Muscle layer of colon (tissue), 2 donors: ENCODE measurements at regions not wholly inside any gene's neighbourhood (a gene's known extent, or its start where the extent isn't known, plus 50 kb on each side); places are given as distances from the start of the nearest gene placed in this dataset.
A peak's percentile ranks its signal among the peaks of the same experiment; 100 is the strongest.
"Not testable (repeated sequence)": the region's sequence is repeated elsewhere in the genome, so short reads cannot be mapped to it uniquely, and the experiment has no call there.

Experiments
- H3K27ac ChIP-seq: one replicate; pipeline ENCODE4 v1.7.0; 2013; ENCODE audit warnings: low read depth, mild to moderate bottlenecking, low read length, moderate library complexity
- H3K27me3 ChIP-seq, 2 donors: one replicate each; pipeline ENCODE4 v1.7.0; 2013; ENCODE audit warnings: low read length in 2 of 2, mild to moderate bottlenecking in 2 of 2; ENCODE audit not compliant: insufficient read depth in 2 of 2, control insufficient read depth in 1 of 2
- H3K36me3 ChIP-seq: one replicate; pipeline ENCODE4 v1.7.0; 2013; ENCODE audit warnings: mild to moderate bottlenecking, low read length; ENCODE audit not compliant: insufficient read depth
- H3K4me1 ChIP-seq: one replicate; pipeline ENCODE4 v1.7.0; 2013; ENCODE audit warnings: mild to moderate bottlenecking, low read length; ENCODE audit not compliant: insufficient read depth
- H3K4me3 ChIP-seq, 2 donors: one replicate each; pipeline ENCODE4 v1.7.0; 2013; ENCODE audit warnings: low read length in 2 of 2, low read depth in 1 of 2, mild to moderate bottlenecking in 1 of 2, moderate library complexity in 1 of 2
- H3K9ac ChIP-seq: one replicate; pipeline ENCODE4 v1.7.0; 2013; ENCODE audit warnings: low read length
- H3K9me3 ChIP-seq: one replicate; pipeline ENCODE4 v1.7.0; 2013; ENCODE audit warnings: mild to moderate bottlenecking, low read length
- donor health status: abdominal sarcoma.
- donor health status: Adenocarcinoma of cecum.

GRCh38 chr2:161063946-161064306 lies 96.3 kb upstream of the TANK start:
- peak overlapping the region; percentile 8 for H3K9ac ChIP-seq
- H3K27ac ChIP-seq, result no peak overlapping the region
- H3K9me3 ChIP-seq, result no peaks in the 10 kb centered on the region
- no peaks in the 10 kb centered on the region for H3K27me3 ChIP-seq
- H3K4me3 ChIP-seq, result no peak overlapping the region
- H3K36me3 ChIP-seq, result no peaks in the 10 kb centered on the region
- peaks cover 13% of the 10 kb centered on the region for H3K4me1 ChIP-seq

GRCh38 chr2:161067846-161068350 lies 92.3 kb upstream of the TANK start:
- Histone ChIP-seq H3K9me3 (no peaks in the 10 kb centered on the region), H3K4me1 (peaks cover 12% of the 10 kb centered on the region), H3K9ac (no peak overlapping the region), H3K36me3 (no peaks in the 10 kb centered on the region), H3K27ac (no peak overlapping the region), H3K27me3 (no peaks in the 10 kb centered on the region), H3K4me3 (no peak overlapping the region)

DNA sequence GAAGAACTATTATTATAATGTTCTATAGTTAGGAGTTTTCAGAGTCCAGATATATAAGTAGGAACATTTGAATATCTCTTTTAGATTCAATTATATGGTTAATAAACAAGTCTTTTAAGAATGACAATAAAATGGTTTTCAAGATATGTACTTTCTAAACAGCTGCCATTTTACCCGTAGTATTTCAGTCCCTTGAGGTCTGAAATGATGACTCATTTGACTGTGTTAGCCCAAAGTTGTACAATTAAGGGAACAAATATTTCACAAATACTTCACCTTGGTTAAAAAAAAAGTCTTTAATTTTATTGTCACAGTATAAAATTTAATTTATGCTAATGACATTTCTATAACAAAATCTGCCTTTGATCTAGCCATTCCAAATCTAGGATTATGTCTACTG lies 91.6 kb upstream of the TANK start:
- Histone ChIP-seq H3K27ac (no peak overlapping the region), H3K4me1 (peaks cover 5% of the 10 kb centered on the region), H3K9ac (no peak overlapping the region), H3K4me3 (no peak overlapping the region), H3K27me3 (no peaks in the 10 kb centered on the region), H3K9me3 (no peaks in the 10 kb centered on the region), H3K36me3 (no peaks in the 10 kb centered on the region)

- no peak overlapping the region for H3K27ac ChIP-seq
- H3K36me3 ChIP-seq, result no peaks in the 10 kb centered on the region
- no peaks in the 10 kb centered on the region for H3K4me1 ChIP-seq
- no peak overlapping the region for H3K9ac ChIP-seq
- no peak overlapping the region for H3K4me3 ChIP-seq
- no peaks in the 10 kb centered on the region for H3K9me3 ChIP-seq
- no peaks in the 10 kb centered on the region for H3K27me3 ChIP-seq
Observed at GRCh38 chr2:161070693-161071479, 89.3 kb upstream of the TANK start.

DNA sequence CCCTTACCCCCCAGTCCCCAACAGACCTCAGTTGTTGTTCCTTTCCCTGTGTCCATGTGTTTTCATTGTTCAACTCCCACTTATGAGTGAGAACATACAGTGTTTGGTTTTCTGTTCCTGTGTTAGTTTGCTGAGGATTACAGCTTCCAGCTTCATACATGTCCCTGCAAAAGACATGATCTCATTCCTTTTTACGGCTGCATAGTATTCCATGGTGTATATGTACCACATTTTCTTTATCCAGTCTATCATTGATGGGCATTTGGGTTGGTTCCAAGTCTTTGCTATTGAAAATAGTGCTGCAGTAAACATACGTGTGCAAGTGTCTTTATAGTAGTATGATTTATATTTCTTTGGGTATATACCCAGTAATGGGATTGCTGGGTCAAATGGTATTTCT lies 87.8 kb upstream of the TANK start:
- H3K36me3 ChIP-seq, H3K27ac ChIP-seq, H3K27me3 ChIP-seq, H3K4me1 ChIP-seq, H3K9ac ChIP-seq, H3K4me3 ChIP-seq, H3K9me3 ChIP-seq: not testable (repeated sequence)

GRCh38 chr2:161075701-161076100 lies 84.5 kb upstream of the TANK start:
- H3K4me1 ChIP-seq, result no peaks in the 10 kb centered on the region
- H3K9me3 ChIP-seq, result no peaks in the 10 kb centered on the region
- H3K36me3 ChIP-seq, result no peaks in the 10 kb centered on the region

DNA sequence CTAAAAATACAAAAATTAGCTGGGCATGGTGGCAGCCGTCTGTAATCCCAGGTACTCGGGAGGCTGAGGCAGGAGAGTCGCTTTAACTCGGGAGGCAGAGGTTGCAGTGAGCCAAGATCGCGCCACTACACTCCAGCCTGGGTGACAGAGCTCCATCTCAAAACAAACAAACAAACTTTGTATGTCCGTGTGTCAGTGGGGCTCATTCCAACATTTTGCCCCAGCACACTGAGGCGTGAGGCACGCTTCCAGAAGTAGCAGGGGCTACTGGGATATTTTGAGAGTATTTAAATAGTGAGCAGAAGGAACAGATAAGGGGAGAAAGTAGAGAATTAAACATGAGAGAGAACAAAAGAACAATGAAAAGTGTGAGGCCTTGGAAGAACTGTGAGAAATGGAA lies 83.3 kb upstream of the TANK start:
- Histone ChIP-seq H3K4me3 (no peak overlapping the region), H3K4me1 (no peaks in the 10 kb centered on the region), H3K36me3 (no peaks in the 10 kb centered on the region), H3K27ac (no peak overlapping the region), H3K9me3 (no peaks in the 10 kb centered on the region), H3K9ac (no peak overlapping the region), H3K27me3 (no peaks in the 10 kb centered on the region)

More at GRCh38 chr2:161075701-161076100, 84.5 kb upstream of the TANK start:
- Histone ChIP-seq H3K27ac (no peak overlapping the region), H3K4me3 (no peak overlapping the region), H3K27me3 (no peaks in the 10 kb centered on the region), H3K9ac (no peak overlapping the region)

GRCh38 chr2:161077367-161078210 lies 82.6 kb upstream of the TANK start:
- no peak overlapping the region for H3K27ac ChIP-seq
- no peak overlapping the region for H3K9ac ChIP-seq
- no peaks in the 10 kb centered on the region for H3K27me3 ChIP-seq
- no peak overlapping the region for H3K4me3 ChIP-seq
- H3K4me1 ChIP-seq, result no peaks in the 10 kb centered on the region
- H3K9me3 ChIP-seq, result no peaks in the 10 kb centered on the region
- H3K36me3 ChIP-seq, result no peaks in the 10 kb centered on the region

DNA sequence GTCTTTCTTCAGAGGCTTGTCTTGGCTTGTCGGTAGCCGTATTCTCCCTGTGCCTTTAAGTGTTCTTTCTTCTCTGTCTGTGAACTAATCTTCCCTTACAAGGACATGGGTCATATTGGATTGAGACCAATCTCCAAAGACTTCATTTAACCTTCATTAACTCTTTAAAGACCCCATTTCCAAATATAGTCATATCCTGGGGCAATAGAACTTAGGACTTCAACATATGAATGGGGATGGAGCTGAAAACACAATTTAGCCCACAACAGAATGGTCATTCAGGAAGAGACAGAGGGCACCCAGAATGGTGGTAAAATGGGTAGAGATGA lies 82.1 kb upstream of the TANK start:
- H3K36me3 ChIP-seq, result no peaks in the 10 kb centered on the region
- no peak overlapping the region for H3K9ac ChIP-seq
- H3K4me3 ChIP-seq, result no peak overlapping the region
- no peaks in the 10 kb centered on the region for H3K9me3 ChIP-seq
- no peak overlapping the region for H3K27ac ChIP-seq
- H3K4me1 ChIP-seq, result no peaks in the 10 kb centered on the region
- no peaks in the 10 kb centered on the region for H3K27me3 ChIP-seq

DNA sequence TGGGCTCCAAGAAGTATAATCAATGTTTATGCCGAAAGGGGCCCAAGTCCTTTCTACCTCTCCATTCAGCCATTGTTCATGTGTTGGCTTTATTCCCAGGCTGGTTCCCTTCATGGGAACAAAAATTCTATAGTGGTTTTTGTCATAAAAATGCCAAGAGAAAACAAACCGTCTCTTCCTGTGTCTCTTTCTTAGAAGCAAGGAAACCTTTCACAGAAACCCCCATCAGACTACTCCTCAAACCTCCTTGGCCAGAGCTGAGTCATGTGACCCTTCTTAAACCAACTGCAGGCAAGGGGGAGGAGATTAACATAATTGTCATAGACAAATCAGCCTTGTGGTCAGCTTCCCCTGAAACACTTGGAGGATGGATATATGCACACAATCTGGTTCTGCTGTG lies 75.1 kb upstream of the TANK start:
- H3K4me1 ChIP-seq, result no peaks in the 10 kb centered on the region
- no peaks in the 10 kb centered on the region for H3K36me3 ChIP-seq
- no peaks in the 10 kb centered on the region for H3K27me3 ChIP-seq
- no peak overlapping the region for H3K4me3 ChIP-seq
- no peaks in the 10 kb centered on the region for H3K9me3 ChIP-seq
- no peak overlapping the region for H3K9ac ChIP-seq
- no peak overlapping the region for H3K27ac ChIP-seq

DNA sequence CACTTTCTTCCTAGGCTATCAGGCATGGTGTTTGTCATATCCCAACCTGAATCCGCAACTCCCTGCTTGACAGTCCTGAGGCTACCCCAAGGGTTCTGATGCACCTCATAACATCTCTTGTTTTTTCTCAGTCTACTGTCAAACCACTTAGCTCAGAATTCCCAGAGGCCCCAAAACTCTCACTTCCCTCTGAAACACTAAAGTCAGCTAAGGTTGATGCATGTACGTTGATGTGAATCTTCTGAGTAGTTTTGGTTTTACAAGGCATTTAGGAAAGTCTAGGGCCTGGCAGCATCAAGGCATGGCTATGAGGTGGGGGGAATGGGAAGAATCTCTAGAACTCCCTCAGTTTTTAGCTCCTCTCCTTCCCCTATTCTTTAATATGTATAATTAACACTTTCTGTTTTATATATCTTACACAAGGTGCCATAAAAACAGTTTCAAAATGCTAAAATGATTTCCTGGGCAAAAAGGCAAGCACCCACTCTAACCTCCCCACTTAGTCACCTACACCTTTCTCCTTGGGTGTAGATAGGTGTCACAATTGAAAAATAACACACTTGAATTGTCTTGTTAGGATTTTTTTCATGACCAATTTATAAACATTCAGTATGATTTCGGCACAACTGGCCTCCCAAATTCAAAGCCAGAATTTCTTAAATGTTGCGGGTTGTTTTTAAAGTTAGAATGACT lies 71.4 kb upstream of the TANK start:
- no peaks in the 10 kb centered on the region for H3K36me3 ChIP-seq
- no peaks in the 10 kb centered on the region for H3K4me1 ChIP-seq
- H3K27me3 ChIP-seq, result no peaks in the 10 kb centered on the region
- no peaks in the 10 kb centered on the region for H3K9me3 ChIP-seq
- no peak overlapping the region for H3K9ac ChIP-seq
- no peak overlapping the region for H3K4me3 ChIP-seq
- no peak overlapping the region for H3K27ac ChIP-seq
